ENCODE measurements at regions not wholly inside any gene's neighbourhood (a gene's known extent, or its start where the extent isn't known, plus 50 kb on each side); places are given as distances from the start of the nearest gene placed in this dataset.

DNA sequence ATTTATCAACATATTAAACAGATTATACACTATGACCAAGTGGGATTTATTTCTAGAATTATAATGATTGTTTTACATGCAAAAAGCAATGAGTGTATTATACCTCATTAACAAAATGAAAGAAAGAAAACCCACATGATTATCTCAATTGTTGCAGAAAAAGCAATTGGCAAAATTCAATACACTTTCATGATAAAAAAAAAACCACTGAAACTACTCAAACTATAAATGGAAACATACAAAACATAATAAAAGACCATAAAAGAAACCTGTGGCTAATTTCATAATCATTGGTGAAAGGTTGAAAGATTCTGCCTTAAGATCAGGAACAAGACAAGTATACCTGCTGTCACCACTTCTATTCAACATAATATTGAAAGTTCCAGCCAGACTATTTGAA is 325.9 kb downstream of the AKAIN1 start:
- TF ChIP-seq, protein P1, sequence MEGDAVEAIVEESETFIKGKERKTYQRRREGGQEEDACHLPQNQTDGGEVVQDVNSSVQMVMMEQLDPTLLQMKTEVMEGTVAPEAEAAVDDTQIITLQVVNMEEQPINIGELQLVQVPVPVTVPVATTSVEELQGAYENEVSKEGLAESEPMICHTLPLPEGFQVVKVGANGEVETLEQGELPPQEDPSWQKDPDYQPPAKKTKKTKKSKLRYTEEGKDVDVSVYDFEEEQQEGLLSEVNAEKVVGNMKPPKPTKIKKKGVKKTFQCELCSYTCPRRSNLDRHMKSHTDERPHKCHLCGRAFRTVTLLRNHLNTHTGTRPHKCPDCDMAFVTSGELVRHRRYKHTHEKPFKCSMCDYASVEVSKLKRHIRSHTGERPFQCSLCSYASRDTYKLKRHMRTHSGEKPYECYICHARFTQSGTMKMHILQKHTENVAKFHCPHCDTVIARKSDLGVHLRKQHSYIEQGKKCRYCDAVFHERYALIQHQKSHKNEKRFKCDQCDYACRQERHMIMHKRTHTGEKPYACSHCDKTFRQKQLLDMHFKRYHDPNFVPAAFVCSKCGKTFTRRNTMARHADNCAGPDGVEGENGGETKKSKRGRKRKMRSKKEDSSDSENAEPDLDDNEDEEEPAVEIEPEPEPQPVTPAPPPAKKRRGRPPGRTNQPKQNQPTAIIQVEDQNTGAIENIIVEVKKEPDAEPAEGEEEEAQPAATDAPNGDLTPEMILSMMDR (IDR thresholded peaks at IDR 0.05; ENCODE audit: low read depth, low read length) = no peak
- no peak for TF ChIP-seq POLR2A (IDR thresholded peaks at IDR 0.05; ENCODE audit: extremely low read depth, insufficient read length)

Data from NB4 (cell line).